ENCODE measurements at regions not wholly inside any gene's neighbourhood (a gene's known extent, or its start where the extent isn't known, plus 50 kb on each side); places are given as distances from the start of the nearest gene placed in this dataset.

- TF ChIP-seq USF2 (CRISPR knock-in tag; IDR thresholded peaks at IDR 0.05) (no peak), ZNF121 (CRISPR knock-in tag; IDR thresholded peaks at IDR 0.05) (no peak), KAT7 (CRISPR knock-in tag; IDR thresholded peaks at IDR 0.05; ENCODE audit: borderline replicate concordance) (no peak), USF1 (CRISPR knock-in tag; IDR thresholded peaks at IDR 0.05) (no peak), FOXP1 (CRISPR knock-in tag; IDR thresholded peaks at IDR 0.05; ENCODE audit: borderline replicate concordance) (no peak), ZNF138 (CRISPR knock-in tag; conservative IDR thresholded peaks at IDR 0.05) (no peak), JUN (CRISPR knock-in tag; IDR thresholded peaks at IDR 0.05) (no peak)
- TF ChIP-seq, protein P1, sequence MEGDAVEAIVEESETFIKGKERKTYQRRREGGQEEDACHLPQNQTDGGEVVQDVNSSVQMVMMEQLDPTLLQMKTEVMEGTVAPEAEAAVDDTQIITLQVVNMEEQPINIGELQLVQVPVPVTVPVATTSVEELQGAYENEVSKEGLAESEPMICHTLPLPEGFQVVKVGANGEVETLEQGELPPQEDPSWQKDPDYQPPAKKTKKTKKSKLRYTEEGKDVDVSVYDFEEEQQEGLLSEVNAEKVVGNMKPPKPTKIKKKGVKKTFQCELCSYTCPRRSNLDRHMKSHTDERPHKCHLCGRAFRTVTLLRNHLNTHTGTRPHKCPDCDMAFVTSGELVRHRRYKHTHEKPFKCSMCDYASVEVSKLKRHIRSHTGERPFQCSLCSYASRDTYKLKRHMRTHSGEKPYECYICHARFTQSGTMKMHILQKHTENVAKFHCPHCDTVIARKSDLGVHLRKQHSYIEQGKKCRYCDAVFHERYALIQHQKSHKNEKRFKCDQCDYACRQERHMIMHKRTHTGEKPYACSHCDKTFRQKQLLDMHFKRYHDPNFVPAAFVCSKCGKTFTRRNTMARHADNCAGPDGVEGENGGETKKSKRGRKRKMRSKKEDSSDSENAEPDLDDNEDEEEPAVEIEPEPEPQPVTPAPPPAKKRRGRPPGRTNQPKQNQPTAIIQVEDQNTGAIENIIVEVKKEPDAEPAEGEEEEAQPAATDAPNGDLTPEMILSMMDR (IDR thresholded peaks at IDR 0.05), result no peak
- TF ChIP-seq, protein P2, sequence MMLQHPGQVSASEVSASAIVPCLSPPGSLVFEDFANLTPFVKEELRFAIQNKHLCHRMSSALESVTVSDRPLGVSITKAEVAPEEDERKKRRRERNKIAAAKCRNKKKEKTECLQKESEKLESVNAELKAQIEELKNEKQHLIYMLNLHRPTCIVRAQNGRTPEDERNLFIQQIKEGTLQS (CRISPR knock-in tag; conservative IDR thresholded peaks at IDR 0.05), result no peak
- TF ChIP-seq, protein P3, sequence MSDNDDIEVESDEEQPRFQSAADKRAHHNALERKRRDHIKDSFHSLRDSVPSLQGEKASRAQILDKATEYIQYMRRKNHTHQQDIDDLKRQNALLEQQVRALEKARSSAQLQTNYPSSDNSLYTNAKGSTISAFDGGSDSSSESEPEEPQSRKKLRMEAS (CRISPR knock-in tag; IDR thresholded peaks at IDR 0.05), result no peak
- TF ChIP-seq, protein P4, sequence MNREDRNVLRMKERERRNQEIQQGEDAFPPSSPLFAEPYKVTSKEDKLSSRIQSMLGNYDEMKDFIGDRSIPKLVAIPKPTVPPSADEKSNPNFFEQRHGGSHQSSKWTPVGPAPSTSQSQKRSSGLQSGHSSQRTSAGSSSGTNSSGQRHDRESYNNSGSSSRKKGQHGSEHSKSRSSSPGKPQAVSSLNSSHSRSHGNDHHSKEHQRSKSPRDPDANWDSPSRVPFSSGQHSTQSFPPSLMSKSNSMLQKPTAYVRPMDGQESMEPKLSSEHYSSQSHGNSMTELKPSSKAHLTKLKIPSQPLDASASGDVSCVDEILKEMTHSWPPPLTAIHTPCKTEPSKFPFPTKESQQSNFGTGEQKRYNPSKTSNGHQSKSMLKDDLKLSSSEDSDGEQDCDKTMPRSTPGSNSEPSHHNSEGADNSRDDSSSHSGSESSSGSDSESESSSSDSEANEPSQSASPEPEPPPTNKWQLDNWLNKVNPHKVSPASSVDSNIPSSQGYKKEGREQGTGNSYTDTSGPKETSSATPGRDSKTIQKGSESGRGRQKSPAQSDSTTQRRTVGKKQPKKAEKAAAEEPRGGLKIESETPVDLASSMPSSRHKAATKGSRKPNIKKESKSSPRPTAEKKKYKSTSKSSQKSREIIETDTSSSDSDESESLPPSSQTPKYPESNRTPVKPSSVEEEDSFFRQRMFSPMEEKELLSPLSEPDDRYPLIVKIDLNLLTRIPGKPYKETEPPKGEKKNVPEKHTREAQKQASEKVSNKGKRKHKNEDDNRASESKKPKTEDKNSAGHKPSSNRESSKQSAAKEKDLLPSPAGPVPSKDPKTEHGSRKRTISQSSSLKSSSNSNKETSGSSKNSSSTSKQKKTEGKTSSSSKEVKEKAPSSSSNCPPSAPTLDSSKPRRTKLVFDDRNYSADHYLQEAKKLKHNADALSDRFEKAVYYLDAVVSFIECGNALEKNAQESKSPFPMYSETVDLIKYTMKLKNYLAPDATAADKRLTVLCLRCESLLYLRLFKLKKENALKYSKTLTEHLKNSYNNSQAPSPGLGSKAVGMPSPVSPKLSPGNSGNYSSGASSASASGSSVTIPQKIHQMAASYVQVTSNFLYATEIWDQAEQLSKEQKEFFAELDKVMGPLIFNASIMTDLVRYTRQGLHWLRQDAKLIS (CRISPR knock-in tag; IDR thresholded peaks at IDR 0.05; ENCODE audit: borderline replicate concordance), result no peak
Observed at GRCh38 chr7:131633342-131633843, 77.0 kb upstream of the PODXL start.
